OCI-LY7 (cell line): ENCODE measurements at regions not wholly inside any gene's neighbourhood (a gene's known extent, or its start where the extent isn't known, plus 50 kb on each side); places are given as distances from the start of the nearest gene placed in this dataset.

ENCODE experiments used
- CTCF ChIP-seq: fragments of 200-600 bp; sonication (generic); conservative IDR thresholded peaks from 2 replicates; pipeline ENCODE4 v1.5.1; 2014; ENCODE audit warnings: mild to moderate bottlenecking, antibody characterized with exemption, low read length, moderate library complexity, mixed read lengths
- EZH2phosphoT487 ChIP-seq: fragments of 200-600 bp; sonication (generic); IDR thresholded peaks from 2 replicates; pipeline ENCODE4 v1.6.1; 2018; ENCODE audit warnings: low read depth, borderline replicate concordance, mild to moderate bottlenecking, mixed run types, antibody characterized with exemption, low read length, moderate library complexity, mixed read lengths

- no peak for TF ChIP-seq CTCF
- no peak for TF ChIP-seq EZH2phosphoT487
Observed at GRCh38 chr2:45207101-45207500, 197.8 kb upstream of the SIX2 start.
